Stromal cell of bone marrow (primary cell): ENCODE measurements at regions not wholly inside any gene's neighbourhood (a gene's known extent, or its start where the extent isn't known, plus 50 kb on each side); places are given as distances from the start of the nearest gene placed in this dataset.
A peak's percentile ranks its signal among the peaks of the same experiment; 100 is the strongest.
"Not testable (repeated sequence)": the region's sequence is repeated elsewhere in the genome, so short reads cannot be mapped to it uniquely, and the experiment has no call there.

Source experiments
- DNase-seq: peaks from one replicate; pipeline ENCODE4 v3.0.0-alpha.2; 2012; ENCODE audit warnings: low read depth

- no peak for DNase-seq
These were observed 394.5 kb downstream of the SPATA31D1 start for GRCh38 chr9:82382887-82383616.

GRCh38 chr9:82385633-82386032 lies 397.1 kb downstream of the SPATA31D1 start:
- no peak for DNase-seq

GRCh38 chr9:82397534-82397933 lies 409.0 kb downstream of the SPATA31D1 start:
- DNase-seq: no peak

GRCh38 chr9:82404196-82404870 lies 415.8 kb downstream of the SPATA31D1 start:
- DNase-seq: peak; percentile 7

GRCh38 chr9:82404881-82405280 lies 416.3 kb downstream of the SPATA31D1 start:
- no peak for DNase-seq

GRCh38 chr9:82406456-82407085 lies 418.0 kb downstream of the SPATA31D1 start:
- no peak for DNase-seq

GRCh38 chr9:82410306-82410705 lies 421.7 kb downstream of the SPATA31D1 start:
- DNase-seq: no peak

- no peak for DNase-seq
These were observed 422.3 kb downstream of the SPATA31D1 start for GRCh38 chr9:82410866-82411265.

GRCh38 chr9:82412586-82413305 lies 424.2 kb downstream of the SPATA31D1 start:
- no peak for DNase-seq

- DNase-seq: no peak
These were observed 428.9 kb downstream of the SPATA31D1 start for GRCh38 chr9:82417501-82417900.

- DNase-seq: no peak
These were observed 429.8 kb downstream of the SPATA31D1 start for GRCh38 chr9:82418334-82418733.

GRCh38 chr9:82419696-82420486 lies 431.3 kb downstream of the SPATA31D1 start:
- no peak for DNase-seq

GRCh38 chr9:82421498-82421897 lies 432.9 kb downstream of the SPATA31D1 start:
- peak; percentile 54 for DNase-seq

GRCh38 chr9:82423700-82424099 lies 435.1 kb downstream of the SPATA31D1 start:
- DNase-seq: no peak

GRCh38 chr9:82424599-82425120 lies 436.1 kb downstream of the SPATA31D1 start:
- DNase-seq: no peak

- DNase-seq: no peak
These were observed 442.5 kb downstream of the SPATA31D1 start for GRCh38 chr9:82431121-82431520.

GRCh38 chr9:82433290-82433931 lies 444.8 kb downstream of the SPATA31D1 start:
- DNase-seq: not testable (repeated sequence)

- no peak for DNase-seq
These were observed 447.9 kb downstream of the SPATA31D1 start for GRCh38 chr9:82436475-82436874.

GRCh38 chr9:82437183-82437582 lies 448.6 kb downstream of the SPATA31D1 start:
- not testable (repeated sequence) for DNase-seq

GRCh38 chr9:82438581-82438980 lies 450.0 kb downstream of the SPATA31D1 start:
- no peak for DNase-seq

GRCh38 chr9:82443312-82443711 lies 454.7 kb downstream of the SPATA31D1 start:
- no peak for DNase-seq
